MM.1S (cell line): ENCODE measurements at regions not wholly inside any gene's neighbourhood (a gene's known extent, or its start where the extent isn't known, plus 50 kb on each side); places are given as distances from the start of the nearest gene placed in this dataset.

Experiments used
- DNase-seq: peaks from one replicate; pipeline ENCODE4 v3.0.0-alpha.2; 2015
- H2AFZ ChIP-seq: fragments of 300-600 bp; sonication (generic); 2 replicates; pipeline ENCODE4 v1.6.0; 2016; ENCODE audit warnings: antibody characterized with exemption, low read length
- H3F3A ChIP-seq: fragments of 300-600 bp; sonication (generic); 2 replicates; pipeline ENCODE4 v1.6.1; 2016; ENCODE audit warnings: mild to moderate bottlenecking, antibody characterized with exemption, low read length, moderate library complexity, mixed read lengths; ENCODE audit not compliant: insufficient read depth
- H3K27ac ChIP-seq: fragments of 300-600 bp; sonication (generic); 2 replicates; pipeline ENCODE4 v1.5.1; 2016; ENCODE audit warnings: mild to moderate bottlenecking, low read length
- H3K27me3 ChIP-seq: fragments of 300-600 bp; sonication (generic); replicated peaks from 2 replicates; pipeline ENCODE4 v1.6.0; 2016; ENCODE audit warnings: low read length; ENCODE audit not compliant: insufficient read depth
- H3K36me3 ChIP-seq: fragments of 300-600 bp; sonication (generic); replicated peaks from 2 replicates; pipeline ENCODE4 v1.6.1; 2016; ENCODE audit warnings: mild to moderate bottlenecking, low read length, mixed read lengths; ENCODE audit not compliant: insufficient read depth
- H3K4me1 ChIP-seq: fragments of 300-600 bp; sonication (generic); 2 replicates; pipeline ENCODE4 v1.6.1; 2016; ENCODE audit warnings: low read length, mixed read lengths
- H3K4me2 ChIP-seq: fragments of 300-600 bp; sonication (generic); 2 replicates; pipeline ENCODE4 v1.6.0; 2016; ENCODE audit warnings: low read depth, low read length
- H3K4me3 ChIP-seq: fragments of 300-600 bp; sonication (generic); 2 replicates; pipeline ENCODE4 v1.5.1; 2016; ENCODE audit warnings: low read length, mixed read lengths
- H3K79me2 ChIP-seq: fragments of 300-600 bp; sonication (generic); 2 replicates; pipeline ENCODE4 v1.6.1; 2016; ENCODE audit warnings: mixed run types, low read length, mixed read lengths
- H3K9ac ChIP-seq: fragments of 300-600 bp; sonication (generic); 2 replicates; pipeline ENCODE4 v1.6.1; 2016; ENCODE audit warnings: low read length, mixed read lengths
- H3K9me2 ChIP-seq: fragments of 300-600 bp; sonication (generic); replicated peaks from 2 replicates; pipeline ENCODE4 v1.6.1; 2016; ENCODE audit warnings: mild to moderate bottlenecking, low read length, mixed read lengths; ENCODE audit not compliant: insufficient read depth
- H3K9me3 ChIP-seq: fragments of 300-600 bp; sonication (generic); replicated peaks from 2 replicates; pipeline ENCODE4 v1.6.1; 2016; ENCODE audit warnings: mild to moderate bottlenecking, low read length, mixed read lengths; ENCODE audit not compliant: insufficient read depth
- H4K20me1 ChIP-seq: fragments of 300-600 bp; sonication (generic); 2 replicates; pipeline ENCODE4 v1.6.1; 2016; ENCODE audit warnings: mild to moderate bottlenecking, low read length, moderate library complexity, mixed read lengths; ENCODE audit not compliant: insufficient read depth
- EZH2 ChIP-seq: fragments of 300-600 bp; sonication (generic); optimal IDR thresholded peaks from 2 replicates; pipeline ENCODE3; 2017; ENCODE audit warnings: low read depth, mild to moderate bottlenecking, antibody characterized with exemption, low read length, mixed read lengths
- EZH2phosphoT487 ChIP-seq: fragments of 300-600 bp; sonication (generic); IDR thresholded peaks from 2 replicates; pipeline ENCODE4 v1.6.1; 2018; ENCODE audit warnings: antibody characterized with exemption, low read length
- TF ChIP-seq, protein P1 (sequence below): fragments of 300-600 bp; sonication (generic); IDR thresholded peaks from 2 replicates; pipeline ENCODE4 v1.5.1; 2016; ENCODE audit warnings: antibody characterized with exemption, low read length, mixed read lengths

DNA sequence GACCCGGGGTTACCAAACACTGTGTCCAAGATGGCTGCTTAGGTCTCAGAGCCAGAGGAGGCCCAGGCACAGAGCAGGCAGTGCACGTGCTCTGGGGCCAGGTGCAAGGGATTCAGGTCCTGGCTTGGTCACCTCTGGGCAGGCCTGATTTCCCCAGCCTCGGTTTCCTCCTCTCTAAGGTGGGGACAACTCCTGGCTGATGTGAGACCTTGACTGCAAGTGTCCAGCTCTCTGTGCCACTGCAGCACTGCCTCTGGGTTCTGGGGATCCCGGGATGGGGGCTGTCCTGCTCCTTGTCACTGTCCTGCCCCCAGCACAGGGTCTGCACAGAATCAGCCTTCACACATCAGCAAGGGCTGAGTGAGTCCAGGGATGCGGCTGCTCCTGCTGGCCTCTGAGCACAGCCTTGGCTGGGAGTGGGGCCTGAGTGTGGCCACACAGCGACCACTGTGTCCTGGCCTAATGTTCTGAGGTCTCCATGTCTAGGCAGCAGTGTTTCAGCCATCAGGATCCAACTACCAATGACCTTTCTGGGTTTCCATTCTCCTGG is 170.2 kb upstream of the HDAC4 start:
- H3K9ac ChIP-seq = no peak overlapping the region
- H3F3A ChIP-seq = no peaks in the 10 kb centered on the region
- H3K79me2 ChIP-seq = no peaks in the 10 kb centered on the region
- no peaks in the 10 kb centered on the region for H3K27me3 ChIP-seq
- TF ChIP-seq, protein P1, sequence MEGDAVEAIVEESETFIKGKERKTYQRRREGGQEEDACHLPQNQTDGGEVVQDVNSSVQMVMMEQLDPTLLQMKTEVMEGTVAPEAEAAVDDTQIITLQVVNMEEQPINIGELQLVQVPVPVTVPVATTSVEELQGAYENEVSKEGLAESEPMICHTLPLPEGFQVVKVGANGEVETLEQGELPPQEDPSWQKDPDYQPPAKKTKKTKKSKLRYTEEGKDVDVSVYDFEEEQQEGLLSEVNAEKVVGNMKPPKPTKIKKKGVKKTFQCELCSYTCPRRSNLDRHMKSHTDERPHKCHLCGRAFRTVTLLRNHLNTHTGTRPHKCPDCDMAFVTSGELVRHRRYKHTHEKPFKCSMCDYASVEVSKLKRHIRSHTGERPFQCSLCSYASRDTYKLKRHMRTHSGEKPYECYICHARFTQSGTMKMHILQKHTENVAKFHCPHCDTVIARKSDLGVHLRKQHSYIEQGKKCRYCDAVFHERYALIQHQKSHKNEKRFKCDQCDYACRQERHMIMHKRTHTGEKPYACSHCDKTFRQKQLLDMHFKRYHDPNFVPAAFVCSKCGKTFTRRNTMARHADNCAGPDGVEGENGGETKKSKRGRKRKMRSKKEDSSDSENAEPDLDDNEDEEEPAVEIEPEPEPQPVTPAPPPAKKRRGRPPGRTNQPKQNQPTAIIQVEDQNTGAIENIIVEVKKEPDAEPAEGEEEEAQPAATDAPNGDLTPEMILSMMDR = no peak
- TF ChIP-seq EZH2 (no peak), EZH2phosphoT487 (no peak)
- H3K9me2 ChIP-seq = no peaks in the 10 kb centered on the region
- H3K4me1 ChIP-seq = no peaks in the 10 kb centered on the region
- no peak overlapping the region for H3K4me3 ChIP-seq
- no peak for DNase-seq
- H3K27ac ChIP-seq = no peak overlapping the region
- no peaks in the 10 kb centered on the region for H4K20me1 ChIP-seq
- no peaks in the 10 kb centered on the region for H3K9me3 ChIP-seq
- H3K4me2 ChIP-seq = no peak overlapping the region
- no peaks in the 10 kb centered on the region for H3K36me3 ChIP-seq
- H2AFZ ChIP-seq = no peak overlapping the region

DNA sequence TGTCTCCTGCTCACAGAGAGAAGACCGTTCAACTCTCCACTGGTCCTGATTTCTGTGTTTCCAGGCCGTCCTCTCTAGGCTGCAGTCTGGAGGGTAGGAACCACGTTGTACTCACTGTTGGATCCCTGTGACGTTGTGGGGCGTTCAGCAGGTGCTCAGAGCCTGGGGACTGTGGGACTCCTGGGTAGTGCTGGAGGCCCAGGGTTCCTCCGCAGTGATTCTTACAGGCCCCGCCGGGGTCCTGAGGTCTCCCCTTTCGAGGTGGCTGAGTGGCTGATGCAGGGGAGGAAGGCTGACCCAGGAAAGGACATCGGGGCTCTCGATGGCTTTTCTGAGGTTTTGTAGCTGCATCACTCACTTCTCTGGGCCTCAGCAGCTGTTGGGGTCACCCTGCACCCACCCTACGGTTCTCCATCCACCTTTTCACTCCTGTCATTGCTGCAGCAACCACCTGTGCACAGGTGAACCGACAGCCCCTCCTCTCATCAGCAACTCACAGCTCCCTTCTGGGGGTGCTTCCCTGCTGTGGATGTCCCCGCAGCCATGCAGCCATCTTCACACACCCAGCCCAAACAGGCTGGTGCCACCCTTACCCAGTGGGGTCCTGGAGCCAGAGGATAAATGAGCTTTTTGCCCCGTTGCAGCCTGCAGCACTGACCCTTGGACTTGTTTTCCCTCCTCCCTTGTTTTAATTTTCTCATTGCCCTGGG is 169.6 kb upstream of the HDAC4 start:
- DNase-seq = no peak
- no peaks in the 10 kb centered on the region for H4K20me1 ChIP-seq
- no peaks in the 10 kb centered on the region for H3K4me1 ChIP-seq
- H3K79me2 ChIP-seq = no peaks in the 10 kb centered on the region
- H3K27ac ChIP-seq = no peak overlapping the region
- no peaks in the 10 kb centered on the region for H3K27me3 ChIP-seq
- H3F3A ChIP-seq = no peaks in the 10 kb centered on the region
- H2AFZ ChIP-seq = no peak overlapping the region
- no peak overlapping the region for H3K4me2 ChIP-seq
- no peaks in the 10 kb centered on the region for H3K9me2 ChIP-seq
- no peaks in the 10 kb centered on the region for H3K9me3 ChIP-seq
- H3K4me3 ChIP-seq = no peak overlapping the region
- no peaks in the 10 kb centered on the region for H3K36me3 ChIP-seq
- TF ChIP-seq, protein P1 = no peak
- TF ChIP-seq EZH2phosphoT487 (no peak), EZH2 (no peak)
- no peak overlapping the region for H3K9ac ChIP-seq

DNA sequence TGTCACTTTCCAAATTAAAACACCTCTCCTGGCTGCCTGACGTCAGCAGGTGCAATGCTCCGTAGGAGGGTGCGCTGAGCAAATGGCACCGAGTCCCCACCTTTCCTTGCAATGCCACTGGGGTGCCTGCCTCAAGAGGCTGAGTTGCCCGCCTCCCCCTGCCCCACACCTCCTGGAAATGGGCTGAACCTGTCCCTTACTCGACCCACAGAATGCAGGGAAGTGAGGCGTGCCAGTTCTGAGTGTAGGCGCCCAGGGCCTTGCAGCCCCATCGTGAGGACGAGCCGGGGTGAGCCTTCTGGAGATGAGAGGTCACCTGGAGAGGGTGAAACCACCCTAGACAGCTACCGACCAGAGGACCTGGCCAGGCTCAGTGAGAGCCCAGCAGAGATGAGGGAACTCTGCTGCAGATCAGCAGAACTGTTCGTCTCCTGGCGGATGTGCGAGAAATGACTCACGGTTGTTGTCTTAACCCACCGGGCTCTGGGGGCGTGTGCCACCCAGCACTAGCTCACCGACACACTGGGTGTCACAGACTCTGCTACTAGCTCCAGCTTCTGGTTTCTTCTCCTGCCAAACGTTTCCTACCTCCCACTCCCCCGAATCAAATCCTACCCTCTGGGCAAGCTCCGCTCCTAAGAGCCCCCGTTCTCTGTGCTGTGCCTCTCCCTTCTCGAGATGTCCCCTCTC is 168.7 kb upstream of the HDAC4 start:
- Histone ChIP-seq H3K9me2 (no peaks in the 10 kb centered on the region), H3K36me3 (no peaks in the 10 kb centered on the region), H3K27ac (no peak overlapping the region), H3K4me1 (no peaks in the 10 kb centered on the region), H3K4me3 (no peak overlapping the region), H3K4me2 (no peak overlapping the region), H4K20me1 (no peaks in the 10 kb centered on the region), H3K9ac (no peak overlapping the region), H2AFZ (no peak overlapping the region), H3K9me3 (no peaks in the 10 kb centered on the region), H3F3A (no peaks in the 10 kb centered on the region), H3K27me3 (no peaks in the 10 kb centered on the region), H3K79me2 (no peaks in the 10 kb centered on the region)
- DNase-seq = no peak
- no peak for TF ChIP-seq EZH2phosphoT487
- TF ChIP-seq, protein P1 = no peak
- TF ChIP-seq EZH2 = no peak
